ENCODE measurements at regions not wholly inside any gene's neighbourhood (a gene's known extent, or its start where the extent isn't known, plus 50 kb on each side); places are given as distances from the start of the nearest gene placed in this dataset.

GRCh38 chr5:99814321-99815063 lies 720.7 kb upstream of the FAM174A start:
- TF ChIP-seq EZH2 (IDR thresholded peaks at IDR 0.05; ENCODE audit: borderline replicate concordance, low read length) (no peak), CTCF (conservative IDR thresholded peaks at IDR 0.05 in 1 of 2, IDR thresholded peaks at IDR 0.05 in 1 of 2; ENCODE audit: extremely low read depth in 1 of 2, insufficient read depth in 1 of 2, low read depth in 1 of 2, low read length in 2 of 2) (no peak)

All from mammary epithelial cell (primary cell).